HepG2 (cell line): ENCODE measurements at regions not wholly inside any gene's neighbourhood (a gene's known extent, or its start where the extent isn't known, plus 50 kb on each side); places are given as distances from the start of the nearest gene placed in this dataset.

Experiments used
- ARNT2 ChIP-seq: sonication (generic); formaldehyde crosslinking; IDR thresholded peaks from 2 replicates; pipeline ENCODE4 v1.8.0; 2022; ENCODE audit warnings: mild to moderate bottlenecking, low read depth, missing genetic modification reagents, moderate library complexity
- KDM3A ChIP-seq: IDR thresholded peaks from 2 replicates; pipeline ENCODE4 v1.6.1; 2018; ENCODE audit warnings: low read depth, missing compliant biosample characterization
- MAFK ChIP-seq, 2 experiments: IDR thresholded peaks in 1 of 2; conservative IDR thresholded peaks in 1 of 2; 2 replicates each; pipeline ENCODE4 v1.6.1; 2011; ENCODE audit warnings: improper control_type of control experiment in 2 of 2, low read length in 2 of 2
- SNAPC4 ChIP-seq: sonication (generic); formaldehyde crosslinking; IDR thresholded peaks from 2 replicates; pipeline ENCODE4 v1.4.0; 2020; ENCODE audit warnings: mild to moderate bottlenecking, missing genetic modification reagents
- TCF12 ChIP-seq, 2 experiments: fragments of 450-650 bp in 1 of 2; sonication (generic) in 1 of 2; formaldehyde crosslinking in 1 of 2; IDR thresholded peaks; 2 replicates each; pipeline versions ENCODE4 v1.6.1 to v1.8.0; 2017 to 2022; ENCODE audit warnings: antibody characterized with exemption in 1 of 2, mild to moderate bottlenecking in 1 of 2, missing genetic modification reagents in 1 of 2, moderate library complexity in 1 of 2
- TP53 ChIP-seq: sonication (generic); formaldehyde crosslinking; conservative IDR thresholded peaks from 2 replicates; pipeline ENCODE4 v1.4.0; 2020; ENCODE audit warnings: missing genetic modification reagents
- TRIM24 ChIP-seq: sonication (generic); formaldehyde crosslinking; IDR thresholded peaks from 2 replicates; pipeline ENCODE4 v1.8.0; 2022; ENCODE audit warnings: mild to moderate bottlenecking, missing genetic modification reagents
- ZNF557 ChIP-seq: sonication (generic); formaldehyde crosslinking; IDR thresholded peaks from 2 replicates; pipeline ENCODE4 v1.4.0; 2020; ENCODE audit warnings: missing genetic modification reagents
- ZNF567 ChIP-seq: sonication (generic); formaldehyde crosslinking; IDR thresholded peaks from 2 replicates; pipeline ENCODE4 v1.8.1; 2023; ENCODE audit warnings: mild to moderate bottlenecking, missing genetic modification reagents, borderline replicate concordance
- ZNF704 ChIP-seq: sonication (generic); formaldehyde crosslinking; IDR thresholded peaks from 2 replicates; pipeline ENCODE4 v1.8.1; 2023; ENCODE audit warnings: mild to moderate bottlenecking, inconsistent platforms, moderate library complexity, missing genetic modification reagents, borderline replicate concordance

DNA sequence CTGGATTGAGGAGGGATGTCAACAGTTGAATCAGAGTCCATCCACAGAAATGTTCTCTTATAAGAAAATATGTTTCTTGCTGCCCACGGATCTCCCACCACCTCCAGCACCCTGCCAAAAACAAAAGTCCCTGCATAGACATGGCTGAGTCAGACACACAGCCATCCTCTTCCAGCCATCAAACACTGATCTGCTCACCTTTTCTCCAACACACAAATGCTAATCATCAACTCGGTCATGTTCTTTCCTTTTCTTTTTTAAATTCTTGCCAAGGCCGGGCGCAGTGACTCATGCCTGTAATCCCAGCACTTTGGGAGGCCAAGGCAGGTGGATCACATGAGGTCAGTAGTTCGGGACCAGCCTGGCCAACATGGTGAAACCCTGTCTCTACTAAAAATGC, 110.7 kb upstream of the IL12A start:
- TF ChIP-seq SNAPC4, result no peak
- TF ChIP-seq KDM3A, result no peak
- TF ChIP-seq TP53, result no peak
- no peak for TF ChIP-seq ARNT2 (CRISPR knock-in tag)
- no peak for TF ChIP-seq ZNF567 (CRISPR knock-in tag)
- no peak for TF ChIP-seq TCF12 (IDR thresholded peaks at IDR 0.05)
- no peak for TF ChIP-seq TCF12 (CRISPR knock-in tag; IDR thresholded peaks at IDR 0.05)
- TF ChIP-seq MAFK (conservative IDR thresholded peaks at IDR 0.05 in 1 of 2, IDR thresholded peaks at IDR 0.05 in 1 of 2; ENCODE audit: low read length in 2 of 2), result no peak
- no peak for TF ChIP-seq TRIM24 (CRISPR knock-in tag)
- TF ChIP-seq ZNF704 (CRISPR knock-in tag), result no peak
- TF ChIP-seq ZNF557 (CRISPR knock-in tag), result no peak
